ENCODE measurements at regions not wholly inside any gene's neighbourhood (a gene's known extent, or its start where the extent isn't known, plus 50 kb on each side); places are given as distances from the start of the nearest gene placed in this dataset.

DNA sequence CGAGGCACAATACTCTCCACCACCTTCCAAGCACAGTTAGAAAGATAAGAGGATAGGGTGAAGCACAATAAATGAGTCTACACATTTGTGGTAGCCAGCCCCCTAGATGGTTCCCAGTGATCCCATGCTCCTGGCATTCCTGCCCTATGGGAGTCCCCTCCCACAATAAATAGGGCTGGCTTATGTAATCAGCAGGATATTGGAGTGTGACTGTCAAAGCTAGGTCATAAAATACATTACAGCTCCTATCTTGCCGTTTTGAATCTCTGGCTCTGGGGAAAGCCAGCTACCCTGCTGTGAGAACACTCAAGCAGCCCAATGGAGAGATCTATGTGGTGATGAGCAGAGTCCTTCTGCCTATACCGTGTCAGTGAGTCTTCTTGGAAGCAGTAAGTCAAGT, 198.7 kb upstream of the NOCT start:
- TF ChIP-seq, protein P1, sequence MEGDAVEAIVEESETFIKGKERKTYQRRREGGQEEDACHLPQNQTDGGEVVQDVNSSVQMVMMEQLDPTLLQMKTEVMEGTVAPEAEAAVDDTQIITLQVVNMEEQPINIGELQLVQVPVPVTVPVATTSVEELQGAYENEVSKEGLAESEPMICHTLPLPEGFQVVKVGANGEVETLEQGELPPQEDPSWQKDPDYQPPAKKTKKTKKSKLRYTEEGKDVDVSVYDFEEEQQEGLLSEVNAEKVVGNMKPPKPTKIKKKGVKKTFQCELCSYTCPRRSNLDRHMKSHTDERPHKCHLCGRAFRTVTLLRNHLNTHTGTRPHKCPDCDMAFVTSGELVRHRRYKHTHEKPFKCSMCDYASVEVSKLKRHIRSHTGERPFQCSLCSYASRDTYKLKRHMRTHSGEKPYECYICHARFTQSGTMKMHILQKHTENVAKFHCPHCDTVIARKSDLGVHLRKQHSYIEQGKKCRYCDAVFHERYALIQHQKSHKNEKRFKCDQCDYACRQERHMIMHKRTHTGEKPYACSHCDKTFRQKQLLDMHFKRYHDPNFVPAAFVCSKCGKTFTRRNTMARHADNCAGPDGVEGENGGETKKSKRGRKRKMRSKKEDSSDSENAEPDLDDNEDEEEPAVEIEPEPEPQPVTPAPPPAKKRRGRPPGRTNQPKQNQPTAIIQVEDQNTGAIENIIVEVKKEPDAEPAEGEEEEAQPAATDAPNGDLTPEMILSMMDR (conservative IDR thresholded peaks at IDR 0.05; ENCODE audit: low read depth, low read length), result no peak
- TF ChIP-seq EZH2 (IDR thresholded peaks at IDR 0.05; ENCODE audit: low read length, unreplicated experiment), result no peak

Measured in PC-3 (cell line).